Medulla oblongata (tissue), 1 donor: ENCODE measurements at regions not wholly inside any gene's neighbourhood (a gene's known extent, or its start where the extent isn't known, plus 50 kb on each side); places are given as distances from the start of the nearest gene placed in this dataset.

Experiments used
- DNase-seq: peaks from one replicate; pipeline ENCODE4 v3.0.0-alpha.2; 2015; ENCODE audit errors: extremely low spot score

GRCh38 chr1:234884701-234885100, 243.9 kb downstream of the TOMM20 start:
- no peak for DNase-seq

GRCh38 chr1:234884006-234884405, 244.6 kb downstream of the TOMM20 start:
- DNase-seq: no peak

DNA sequence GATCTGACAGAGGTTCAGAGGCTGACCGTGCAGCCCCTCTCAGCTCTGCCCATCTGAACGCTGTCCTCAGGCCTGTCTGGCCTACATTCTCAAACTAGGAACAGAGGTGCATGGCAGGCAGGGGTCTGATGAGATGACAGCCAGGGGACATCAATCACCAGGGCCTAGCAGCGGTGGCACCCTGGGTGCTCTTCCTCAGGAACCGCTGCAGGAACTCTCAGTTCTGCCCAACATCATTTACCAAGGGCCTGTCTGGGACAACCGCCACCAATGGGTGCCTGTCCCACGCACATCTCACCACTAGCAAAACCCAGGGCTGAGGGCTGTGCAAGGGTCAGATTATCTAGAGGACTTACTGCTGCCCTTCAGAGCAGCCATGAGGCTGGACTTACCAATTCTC, 245.7 kb downstream of the TOMM20 start:
- DNase-seq: no peak

- DNase-seq: no peak
Observed at GRCh38 chr1:234881893-234882771, 246.5 kb downstream of the TOMM20 start.

GRCh38 chr1:234879147-234880080, 249.2 kb downstream of the TOMM20 start:
- DNase-seq: no peak

GRCh38 chr1:234878288-234878687, 250.3 kb downstream of the TOMM20 start:
- DNase-seq: no peak

DNA sequence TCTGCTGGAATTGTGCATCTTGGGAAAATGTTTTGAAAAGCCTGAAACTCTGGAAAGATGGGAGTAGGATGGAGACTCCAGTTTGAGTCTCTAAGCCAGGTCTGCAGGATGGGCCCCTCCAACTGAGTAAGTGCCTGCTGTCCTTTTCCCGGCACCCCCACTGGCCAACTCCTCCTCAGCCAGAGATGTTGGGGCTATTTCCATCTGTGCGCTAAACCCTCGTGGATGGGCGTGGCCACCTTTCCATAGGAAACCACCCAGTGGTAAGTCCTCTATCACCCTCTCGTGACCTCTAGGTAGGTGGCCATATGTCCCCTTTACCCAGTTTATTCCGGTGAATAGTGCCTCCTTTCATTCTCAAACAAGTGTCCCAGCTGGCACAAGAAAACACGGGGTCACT, 250.9 kb downstream of the TOMM20 start:
- no peak for DNase-seq

DNA sequence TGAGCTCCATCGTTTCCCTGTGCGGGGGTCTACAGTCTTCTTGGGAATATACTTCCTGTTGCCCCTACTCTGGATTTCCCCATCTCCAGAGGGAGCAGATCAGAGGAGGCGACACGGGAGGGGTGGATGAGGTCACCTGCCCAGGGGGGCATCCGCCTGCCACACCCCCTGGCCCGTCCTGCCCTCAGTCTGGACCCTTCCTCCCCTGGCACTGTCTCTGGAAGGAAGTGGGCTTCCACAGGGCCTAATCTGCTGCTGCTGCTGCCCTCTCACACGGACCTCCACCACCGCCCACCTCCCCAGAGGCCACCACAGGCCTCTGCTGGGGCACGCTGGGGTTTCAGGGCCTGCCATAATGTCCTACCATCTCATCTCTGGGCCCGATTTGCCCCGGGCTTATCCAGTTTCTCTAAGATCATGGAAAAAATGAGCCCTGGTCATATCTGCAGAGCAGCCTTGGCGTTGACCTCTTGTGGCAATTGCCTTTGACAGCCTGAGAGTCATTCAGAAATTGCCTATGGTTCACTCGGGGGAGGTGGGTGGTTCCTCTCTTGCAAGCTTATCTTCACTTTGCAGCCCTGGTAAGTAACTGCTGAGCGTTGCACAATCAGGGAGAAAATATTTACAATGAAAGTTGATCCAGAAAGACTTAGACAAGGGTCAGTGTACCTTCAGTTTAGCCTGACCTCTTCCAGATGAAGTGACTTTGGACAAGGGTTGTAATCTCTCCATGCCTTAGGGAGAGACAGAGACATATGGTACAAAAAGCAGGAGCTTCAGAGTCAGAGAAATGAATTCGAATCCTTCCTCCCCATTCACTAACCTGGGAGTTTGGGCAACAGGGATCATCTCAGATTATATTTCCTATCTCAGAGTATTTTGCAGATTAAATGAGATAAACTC, 252.4 kb downstream of the TOMM20 start:
- no peak for DNase-seq

GRCh38 chr1:234875328-234875952, 253.2 kb downstream of the TOMM20 start:
- no peak for DNase-seq

DNA sequence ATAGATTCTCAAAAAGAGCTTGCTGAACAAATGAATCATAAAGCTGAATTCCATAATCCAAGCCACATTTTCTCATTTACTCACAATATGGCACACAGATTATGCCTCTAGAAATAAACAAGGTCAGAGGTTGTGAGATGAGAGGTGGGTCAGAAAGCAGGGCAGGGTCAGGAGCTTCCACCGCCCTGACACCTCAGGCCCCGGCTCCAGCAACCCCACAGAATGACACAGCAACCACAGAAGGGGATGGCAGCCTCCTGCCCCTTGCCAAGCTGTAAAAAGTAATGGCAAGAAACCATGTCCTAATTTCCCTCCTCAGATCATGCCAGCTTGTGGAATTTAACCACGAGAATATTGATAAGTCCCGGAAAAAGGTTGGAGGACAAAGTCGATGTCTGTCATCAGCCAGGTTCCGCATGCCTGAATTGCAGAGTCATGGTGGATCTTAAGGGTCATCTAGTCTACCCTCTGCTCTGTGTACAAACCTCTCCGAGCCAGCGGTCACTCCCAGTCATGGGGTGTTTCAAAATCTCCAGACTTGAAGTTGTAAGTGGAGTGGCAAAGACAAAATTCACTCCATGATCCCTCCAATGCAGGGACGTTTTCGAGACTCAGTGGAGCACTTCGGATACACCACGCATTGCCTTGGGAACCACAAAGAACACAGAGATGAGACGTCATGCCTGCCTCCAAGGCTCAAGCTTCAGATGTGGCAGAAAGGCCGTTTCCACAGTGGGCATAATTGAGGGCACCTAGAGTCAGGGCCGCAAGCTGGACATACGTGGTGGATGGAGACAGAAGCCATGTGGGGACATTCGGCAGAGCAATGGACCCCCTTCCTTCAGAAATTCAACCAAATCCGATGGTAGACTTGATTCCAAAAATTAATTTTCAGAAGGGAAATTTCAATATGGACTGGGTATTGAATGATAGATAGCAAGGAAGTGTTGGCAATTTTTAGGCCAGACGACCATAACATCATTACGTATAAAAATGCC, 254.0 kb downstream of the TOMM20 start:
- DNase-seq: no peak

- no peak for DNase-seq
Observed at GRCh38 chr1:234871710-234872271, 256.8 kb downstream of the TOMM20 start.

DNA sequence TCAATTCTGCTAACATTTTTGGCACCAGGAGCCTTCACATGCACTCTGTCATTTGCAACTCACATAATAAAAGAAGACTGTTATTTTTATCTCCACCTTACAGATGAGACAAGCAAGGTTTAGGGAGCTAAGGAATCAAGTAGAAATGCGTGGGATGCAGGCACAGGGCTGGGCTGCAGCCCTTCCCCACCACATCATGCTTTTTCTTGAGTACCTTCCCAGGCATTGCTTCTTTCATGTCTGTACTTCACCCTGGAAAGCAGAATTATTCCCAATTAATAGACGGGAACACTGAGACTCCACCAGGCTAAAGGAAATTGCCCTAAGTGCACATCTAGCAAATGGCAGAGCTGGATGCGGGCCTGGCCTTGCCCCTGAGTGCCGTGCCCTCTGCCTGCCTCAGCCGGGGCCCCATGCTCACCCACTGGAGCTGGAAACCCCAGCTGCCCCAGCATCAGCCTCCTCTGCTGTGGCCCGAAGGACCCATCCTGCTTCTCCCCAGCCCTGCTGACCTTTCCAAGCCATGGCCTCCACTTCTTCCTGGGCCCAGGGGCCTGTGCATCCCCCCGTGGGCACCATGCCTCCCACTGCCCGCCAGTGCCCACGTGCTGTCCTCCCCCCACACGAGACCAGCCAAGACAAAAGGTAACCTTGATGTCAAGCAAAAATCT, 257.5 kb downstream of the TOMM20 start:
- DNase-seq: no peak

- no peak for DNase-seq
Observed at GRCh38 chr1:234870020-234870981, 258.3 kb downstream of the TOMM20 start.

GRCh38 chr1:234869182-234870019, 259.2 kb downstream of the TOMM20 start:
- no peak for DNase-seq

- DNase-seq: no peak
Observed at GRCh38 chr1:234868296-234869147, 258.5 kb upstream of the IRF2BP2 start.
